ENCODE measurements at regions not wholly inside any gene's neighbourhood (a gene's known extent, or its start where the extent isn't known, plus 50 kb on each side); places are given as distances from the start of the nearest gene placed in this dataset.
"Not testable (repeated sequence)": the region's sequence is repeated elsewhere in the genome, so short reads cannot be mapped to it uniquely, and the experiment has no call there.

DNA sequence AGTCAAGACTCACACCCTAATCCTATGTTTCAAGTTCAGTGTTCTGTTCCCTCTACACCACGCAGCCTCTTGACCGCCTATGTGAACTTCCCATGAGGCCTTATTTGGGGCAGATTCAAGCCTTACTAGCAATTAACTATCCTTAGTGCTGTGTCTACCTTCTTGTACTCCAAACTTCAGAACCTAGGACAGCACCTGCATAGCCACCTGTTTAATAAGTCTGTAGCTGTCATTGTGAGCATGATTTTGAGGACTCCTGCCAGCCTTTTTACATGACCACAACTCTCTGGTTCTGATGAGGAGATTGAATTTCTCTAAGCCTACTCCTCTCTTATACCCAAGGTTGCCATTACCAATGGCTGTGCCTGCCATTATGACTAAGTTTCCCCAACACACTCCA is 50.8 kb upstream of the PCSK1 start:
- peak; percentile 6 to 40 (median 31) for DNase-seq (ENCODE audit: low read depth in 3 of 3, low spot score in 2 of 3)

DNA sequence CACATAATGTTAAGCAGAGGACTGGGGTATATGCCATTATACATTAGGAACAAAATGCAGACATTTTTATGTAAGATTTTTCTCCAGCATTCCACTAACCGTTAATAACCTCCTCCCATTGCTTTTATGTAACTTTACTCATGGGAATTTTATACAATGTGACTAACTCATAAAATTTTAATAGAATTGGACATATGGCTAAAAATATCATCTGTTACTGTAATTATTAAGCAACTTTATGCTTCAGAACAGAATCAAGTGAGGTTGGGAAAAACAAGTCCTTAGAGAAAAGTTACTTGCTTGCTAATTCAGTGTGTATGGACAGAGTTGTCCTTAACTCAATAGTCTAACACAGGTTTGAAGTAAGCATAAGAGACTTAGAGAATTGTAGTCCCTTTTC is 54.8 kb upstream of the PCSK1 start:
- no peak for DNase-seq (ENCODE audit: low read depth in 3 of 3, low spot score in 2 of 3)

DNA sequence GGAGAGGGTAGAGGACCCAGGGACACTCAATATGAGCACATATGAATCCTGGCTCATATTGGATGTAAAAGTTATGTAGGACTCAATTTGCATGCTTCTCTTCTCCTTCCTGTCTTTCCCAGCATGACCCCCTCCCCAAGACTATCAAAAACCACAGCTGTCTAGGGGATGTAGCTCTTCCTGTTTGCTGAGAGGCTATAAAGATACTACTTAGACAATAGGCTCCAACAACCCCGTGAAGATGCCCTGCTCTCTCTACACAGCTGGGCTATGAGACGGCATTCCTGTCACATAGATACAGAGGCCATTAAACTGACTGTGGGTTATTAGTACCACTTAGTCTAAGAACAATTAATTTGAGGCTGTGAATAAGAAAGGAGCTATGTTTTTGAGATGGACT is 56.5 kb upstream of the PCSK1 start:
- no peak for DNase-seq (ENCODE audit: low read depth in 3 of 3, low spot score in 2 of 3)

DNA sequence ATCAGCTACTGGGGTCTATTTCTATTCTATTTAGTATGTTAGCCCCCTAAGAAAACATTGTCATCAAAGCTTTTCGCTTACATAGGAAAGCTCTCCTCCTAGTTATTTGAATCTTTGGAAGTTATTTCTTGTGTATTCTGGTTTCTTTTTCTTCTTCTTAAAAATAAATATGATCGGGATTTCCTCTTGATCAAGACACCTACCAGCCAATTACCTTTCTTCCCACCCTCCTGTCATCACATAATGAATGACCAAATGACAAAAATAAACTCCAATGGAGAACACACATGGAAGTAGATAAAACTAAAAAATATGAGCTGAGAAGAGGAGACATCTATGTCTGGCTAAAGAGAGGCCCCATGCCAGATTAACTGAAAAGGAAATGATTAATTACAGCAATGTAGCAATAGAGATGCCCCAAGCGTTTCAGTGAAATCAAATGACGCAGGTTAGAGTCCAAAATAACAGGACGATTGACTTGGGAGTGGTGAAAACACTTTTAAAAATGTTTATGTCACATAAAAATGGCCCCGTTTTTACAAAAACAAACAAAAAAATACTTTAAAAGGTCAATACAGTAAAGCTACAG is 59.5 kb upstream of the PCSK1 start:
- DNase-seq (ENCODE audit: low read depth in 3 of 3, low spot score in 2 of 3): no peak

DNA sequence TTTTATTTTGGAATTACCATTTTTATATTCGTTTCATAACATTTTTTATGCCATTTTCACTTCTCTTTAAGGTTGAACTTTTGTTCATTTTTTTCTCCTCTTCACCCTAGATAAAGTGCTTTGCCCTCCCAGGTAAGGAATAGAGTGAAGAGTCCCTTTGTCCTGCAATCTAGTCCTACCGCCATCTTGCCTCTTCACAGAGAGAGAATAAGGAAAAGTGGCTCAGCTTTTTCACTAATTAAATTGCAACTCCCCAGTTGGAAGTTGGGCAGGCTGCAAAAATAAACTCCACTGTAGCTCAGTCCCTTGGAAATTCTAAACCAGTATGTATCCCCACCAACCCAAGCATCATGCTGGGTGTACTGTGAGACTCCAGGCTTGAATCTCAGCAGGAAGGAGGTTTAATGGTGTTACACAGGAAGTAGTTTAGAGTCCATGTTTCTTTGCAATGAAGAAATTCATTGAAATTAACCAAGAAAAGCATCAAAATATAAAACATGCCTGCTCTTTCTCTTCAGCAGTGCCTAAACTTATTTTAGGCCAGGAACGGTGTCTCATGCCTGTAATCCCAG is 60.3 kb upstream of the PCSK1 start:
- no peak for DNase-seq (ENCODE audit: low read depth in 3 of 3, low spot score in 2 of 3)

DNA sequence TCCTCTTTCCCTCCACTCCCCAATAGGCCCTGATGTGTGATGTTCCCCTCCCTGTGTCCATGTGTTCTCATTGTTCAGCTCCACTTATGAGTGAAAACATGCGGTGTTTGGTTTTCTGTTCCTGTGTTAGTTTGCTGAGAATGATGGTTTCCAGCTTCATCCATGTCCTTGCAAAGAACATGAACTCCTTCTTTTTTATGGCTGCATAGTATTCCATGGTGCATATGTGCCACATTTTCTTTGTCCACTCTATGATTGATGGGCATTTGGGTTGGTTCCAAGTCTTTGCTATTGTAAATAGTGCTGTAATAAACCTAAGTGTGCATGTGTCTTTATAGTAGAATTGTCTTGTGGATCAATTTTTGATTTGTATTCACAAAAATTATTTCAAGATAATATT is 62.4 kb upstream of the PCSK1 start:
- DNase-seq (ENCODE audit: low read depth in 3 of 3, low spot score in 2 of 3): not testable (repeated sequence)

DNA sequence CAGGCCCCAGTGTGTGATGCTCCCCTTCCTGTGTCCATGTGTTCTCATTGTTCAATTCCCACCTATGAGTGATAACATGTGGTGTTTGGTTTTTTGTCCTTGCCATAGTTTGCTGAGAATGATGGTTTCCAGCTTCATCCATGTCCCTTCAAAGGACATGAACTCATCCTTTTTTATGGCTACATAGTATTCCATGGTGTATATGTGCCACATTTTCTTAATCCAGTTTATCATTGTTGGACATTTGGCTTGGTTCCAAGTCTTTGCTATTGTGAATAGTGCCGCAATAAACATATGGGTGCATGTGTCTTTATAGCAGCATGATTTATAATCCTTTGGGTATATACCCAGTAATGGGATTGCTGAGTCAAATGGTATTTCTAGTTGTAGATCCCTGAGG is 64.0 kb upstream of the PCSK1 start:
- not testable (repeated sequence) for DNase-seq (ENCODE audit: low read depth in 3 of 3, low spot score in 2 of 3)

DNA sequence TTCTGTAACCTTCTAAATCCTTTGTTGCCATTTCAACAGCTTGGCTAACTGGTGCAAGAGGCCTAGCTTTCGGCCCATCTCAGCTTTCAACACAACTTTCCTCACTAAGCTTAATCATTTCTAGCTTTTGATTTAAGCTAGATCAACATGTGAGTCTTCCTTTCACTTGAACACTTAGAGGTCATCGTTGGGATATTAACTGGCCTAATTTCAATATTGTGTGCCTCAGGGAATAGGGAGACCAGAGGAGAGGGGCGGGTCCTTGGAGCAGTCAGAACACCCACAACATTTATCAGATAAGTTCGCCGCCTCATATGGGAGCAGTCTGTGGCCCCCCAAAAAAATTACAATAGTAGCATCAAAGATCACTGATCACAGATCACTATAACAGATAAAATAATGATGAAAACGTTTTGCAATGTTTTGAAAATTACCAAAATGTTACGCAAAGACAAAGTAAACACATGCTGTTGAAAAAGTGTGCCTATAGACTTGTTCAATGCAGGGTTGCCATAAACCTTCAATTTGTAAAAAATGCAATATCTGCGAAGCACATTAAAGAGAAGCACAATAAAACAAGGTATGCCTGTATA is 66.8 kb upstream of the PCSK1 start:
- no peak for DNase-seq (ENCODE audit: low read depth in 3 of 3, low spot score in 2 of 3)

DNA sequence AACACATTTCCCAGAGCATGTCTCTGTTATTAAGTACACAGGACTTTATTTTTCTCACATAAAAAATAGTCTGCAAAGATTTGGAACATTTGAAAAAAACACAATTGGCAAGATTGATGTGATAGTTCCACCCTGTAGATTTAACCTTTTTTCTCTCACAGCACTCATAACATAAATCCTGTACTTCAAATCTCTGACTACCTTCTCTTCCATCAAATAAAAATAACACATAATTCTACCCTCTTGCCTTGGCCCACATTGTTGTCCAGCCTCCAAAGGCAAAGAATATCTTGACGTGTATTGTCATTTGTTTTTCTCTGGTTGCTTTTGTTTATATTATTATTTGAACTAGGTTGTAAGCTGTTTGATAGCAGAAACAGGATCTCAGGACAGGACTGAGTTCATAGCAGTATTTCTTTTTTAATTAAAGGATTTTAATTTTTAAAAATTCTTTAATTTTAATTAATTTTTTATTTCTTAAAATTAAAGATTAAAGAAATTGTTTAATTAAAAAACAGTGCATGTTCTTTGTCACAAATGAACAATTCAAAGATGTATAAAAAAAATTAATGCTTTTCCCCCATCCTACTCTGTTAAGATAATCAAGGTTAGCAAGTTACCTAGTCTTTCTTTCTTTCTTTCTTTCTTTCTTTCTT is 69.1 kb upstream of the PCSK1 start:
- DNase-seq (ENCODE audit: low read depth in 3 of 3, low spot score in 2 of 3): no peak

DNA sequence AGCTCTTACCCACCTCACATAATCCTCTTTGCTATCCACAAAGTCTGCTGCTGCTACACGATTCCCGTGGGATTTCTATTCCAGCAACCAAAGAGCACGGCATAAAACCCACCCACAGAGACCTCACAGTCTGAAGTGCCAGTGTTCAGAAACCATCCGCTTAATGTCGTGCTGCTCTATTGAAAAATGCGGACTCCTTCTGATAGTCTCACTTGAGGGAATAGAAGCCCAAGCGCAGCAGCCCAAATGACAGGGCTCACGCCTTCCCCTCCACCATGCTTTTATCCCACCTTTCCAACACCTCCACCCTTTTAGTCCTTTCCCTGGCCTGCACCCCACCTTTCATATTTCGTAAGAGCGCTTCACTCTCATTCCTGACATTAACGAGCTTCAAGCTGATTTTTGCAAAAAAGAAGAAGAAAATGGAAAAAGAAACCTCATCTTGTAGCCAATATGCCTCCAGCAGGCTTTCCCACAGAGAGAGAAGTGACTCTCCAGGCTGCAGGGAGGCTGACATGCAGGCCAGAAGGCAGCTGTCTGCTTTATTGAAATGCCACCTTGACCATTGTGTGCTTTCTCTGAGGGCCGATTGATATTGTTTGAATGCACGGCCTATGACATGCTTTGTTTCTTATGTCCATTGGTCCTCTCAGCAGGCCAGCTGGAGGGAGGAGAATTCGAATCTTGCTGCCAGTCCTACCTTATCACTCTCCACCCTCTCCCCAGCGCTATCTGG is 70.6 kb upstream of the PCSK1 start:
- DNase-seq (ENCODE audit: low read depth in 3 of 3, low spot score in 2 of 3): no peak

DNA sequence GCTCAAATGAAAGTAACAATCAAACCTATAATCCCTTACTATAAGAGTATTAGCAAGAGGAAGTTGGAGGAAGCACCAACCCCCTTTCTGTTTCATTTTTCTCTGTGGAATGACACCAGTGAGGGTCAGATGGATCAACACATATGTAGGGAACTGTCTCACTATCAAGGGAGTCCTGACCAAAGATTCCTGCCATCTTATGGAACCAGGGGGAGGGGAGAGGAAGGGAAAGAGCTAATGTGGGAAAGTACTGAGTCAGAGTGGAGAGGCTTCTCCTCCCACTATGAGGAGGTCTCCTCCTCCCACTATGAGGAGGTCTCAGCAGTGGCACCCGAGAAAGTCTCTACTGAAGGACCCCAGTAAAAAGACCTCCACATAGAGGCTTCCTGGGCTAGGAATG is 73.3 kb upstream of the PCSK1 start:
- DNase-seq (ENCODE audit: low read depth in 3 of 3, low spot score in 2 of 3): no peak

DNA sequence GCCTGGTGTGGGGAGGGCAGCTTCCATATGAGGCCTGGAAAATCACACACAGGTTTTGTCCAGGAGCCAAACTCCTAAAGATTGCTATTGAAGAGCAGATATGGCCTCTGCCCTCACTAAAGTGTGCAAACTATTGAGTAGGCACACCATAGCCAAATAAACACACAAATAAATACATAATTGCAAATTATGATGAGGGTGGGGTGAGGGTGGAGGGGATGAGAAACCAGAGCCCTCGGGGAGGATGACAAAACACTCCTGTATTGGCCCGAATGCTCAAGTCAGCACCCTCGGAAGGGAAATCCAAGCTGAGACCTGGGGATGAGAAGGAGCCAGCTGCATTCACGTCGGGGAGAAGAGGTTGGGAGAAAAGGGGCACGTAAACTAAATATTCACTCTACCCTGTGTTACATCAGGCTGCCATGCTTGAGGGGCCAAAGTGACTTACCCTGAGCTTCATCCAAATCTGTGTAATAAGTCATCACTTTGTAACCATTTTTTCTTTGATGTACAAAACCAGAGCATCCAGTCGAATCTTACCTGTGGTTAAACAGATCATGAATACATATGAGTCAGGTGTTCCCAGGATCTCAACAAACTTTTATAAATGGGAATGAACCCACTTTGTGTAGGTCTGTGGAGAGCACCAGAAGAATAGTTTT is 73.9 kb upstream of the PCSK1 start:
- DNase-seq (ENCODE audit: low read depth in 3 of 3, low spot score in 2 of 3): no peak

DNA sequence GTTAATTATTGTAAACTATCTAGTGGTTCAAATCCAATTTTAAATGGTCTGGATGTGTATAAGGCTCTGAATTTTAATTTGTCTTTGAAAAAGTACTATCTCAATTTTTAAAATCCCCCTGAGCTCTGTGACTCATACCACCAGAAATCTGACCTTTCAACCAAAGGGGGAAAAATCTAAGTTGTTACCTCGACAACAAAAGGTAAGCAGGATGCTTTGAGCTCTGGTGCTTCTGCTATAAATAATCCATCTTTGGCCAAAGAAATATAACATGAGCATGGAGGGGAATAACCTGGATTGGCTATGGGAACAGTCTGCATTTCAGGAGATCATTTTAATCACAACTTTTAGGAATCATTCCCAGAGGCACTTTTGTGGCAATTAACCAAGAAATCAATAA is 76.3 kb upstream of the PCSK1 start:
- no peak for DNase-seq (ENCODE audit: low read depth in 3 of 3, low spot score in 2 of 3)

DNA sequence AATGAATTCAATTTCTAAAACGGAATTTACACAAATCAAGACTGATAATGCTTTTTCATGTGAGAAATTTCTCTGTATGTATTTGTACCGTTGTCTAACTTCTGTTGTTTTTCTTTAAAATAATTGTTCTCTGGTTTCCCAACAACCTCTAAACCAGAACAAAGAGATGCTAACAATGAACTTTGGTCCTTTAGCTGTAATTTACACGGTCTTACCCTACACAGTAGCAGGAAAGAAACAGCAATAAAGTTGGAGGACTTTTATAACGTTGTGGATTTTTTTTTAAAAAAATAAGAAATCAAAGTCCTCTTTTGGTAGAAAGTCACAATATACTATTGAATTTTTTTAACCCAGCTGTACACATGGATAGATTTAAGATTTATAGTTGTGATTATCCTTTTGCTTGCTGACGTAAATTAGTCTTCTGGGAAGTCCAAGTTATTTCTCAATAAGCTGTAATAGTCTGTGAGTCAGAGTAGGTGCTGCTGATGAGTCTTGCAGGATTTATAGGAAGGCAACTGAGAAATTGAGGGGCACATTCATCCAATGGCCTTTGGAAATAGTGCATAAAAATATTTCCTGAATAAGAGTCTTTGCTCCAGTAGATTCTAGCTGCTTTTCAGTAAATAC is 76.8 kb upstream of the PCSK1 start:
- DNase-seq (ENCODE audit: low read depth in 3 of 3, low spot score in 2 of 3): no peak

DNA sequence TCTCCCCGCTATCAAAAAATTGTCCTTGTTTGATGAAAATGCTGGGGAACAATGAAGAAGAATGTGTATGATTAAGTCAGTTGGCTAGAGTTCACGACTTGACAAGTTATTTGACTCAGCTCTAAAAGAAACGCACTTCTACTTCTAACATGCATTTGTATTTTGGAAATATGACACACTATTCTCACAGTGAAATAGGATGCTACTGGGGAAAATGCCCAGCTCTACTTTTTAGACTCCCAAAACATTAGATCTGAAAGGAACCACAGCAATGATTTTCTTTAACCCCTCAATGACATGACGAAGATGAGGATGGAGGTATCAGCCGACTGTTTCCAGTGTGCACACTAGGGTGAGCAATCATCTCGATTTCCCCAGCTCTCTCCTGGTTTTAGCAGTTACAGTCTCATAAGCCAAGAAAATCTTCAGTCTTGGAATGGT is 83.6 kb upstream of the PCSK1 start:
- no peak for DNase-seq (ENCODE audit: low read depth in 3 of 3, low spot score in 2 of 3)

DNA sequence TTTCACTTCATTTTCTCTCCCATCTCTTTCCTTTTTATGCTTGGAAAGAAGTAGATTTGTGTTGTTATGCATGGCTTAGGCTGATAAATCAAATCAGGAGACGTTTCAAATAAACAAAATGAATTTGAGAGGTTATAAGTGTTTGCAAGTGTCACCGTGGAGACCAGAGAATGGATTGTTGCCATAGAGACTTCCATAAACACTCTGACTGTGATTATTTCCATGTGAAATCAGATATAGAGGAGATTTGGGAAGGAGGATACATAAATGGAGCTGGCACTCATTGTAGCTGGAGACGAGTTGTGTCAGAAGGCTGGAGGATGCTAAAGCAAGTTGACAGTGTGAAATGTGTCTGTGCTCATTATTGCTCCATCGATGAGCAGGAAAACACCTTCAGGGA is 84.2 kb upstream of the PCSK1 start:
- no peak for DNase-seq (ENCODE audit: low read depth in 3 of 3, low spot score in 2 of 3)

DNA sequence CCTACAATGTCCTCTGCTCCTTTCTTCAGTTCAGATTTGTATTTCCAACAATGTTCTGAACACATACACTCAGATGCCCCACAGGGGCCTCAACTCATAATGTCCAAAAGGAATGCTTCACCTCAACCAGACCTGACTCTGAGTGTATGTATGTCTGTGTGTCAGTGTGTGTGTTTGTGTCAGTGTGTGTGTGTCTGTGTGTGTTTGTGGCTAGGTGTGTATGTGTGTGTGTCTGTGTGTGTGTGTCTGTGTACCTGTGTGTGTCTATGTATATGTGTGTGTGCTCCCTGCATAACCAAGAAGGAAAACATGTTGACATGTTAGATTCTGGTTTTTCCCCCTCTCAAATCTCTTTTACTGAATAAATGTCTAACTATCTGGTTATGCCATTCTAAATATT is 87.3 kb upstream of the PCSK1 start:
- no peak for DNase-seq (ENCODE audit: low read depth in 3 of 3, low spot score in 2 of 3)

DNA sequence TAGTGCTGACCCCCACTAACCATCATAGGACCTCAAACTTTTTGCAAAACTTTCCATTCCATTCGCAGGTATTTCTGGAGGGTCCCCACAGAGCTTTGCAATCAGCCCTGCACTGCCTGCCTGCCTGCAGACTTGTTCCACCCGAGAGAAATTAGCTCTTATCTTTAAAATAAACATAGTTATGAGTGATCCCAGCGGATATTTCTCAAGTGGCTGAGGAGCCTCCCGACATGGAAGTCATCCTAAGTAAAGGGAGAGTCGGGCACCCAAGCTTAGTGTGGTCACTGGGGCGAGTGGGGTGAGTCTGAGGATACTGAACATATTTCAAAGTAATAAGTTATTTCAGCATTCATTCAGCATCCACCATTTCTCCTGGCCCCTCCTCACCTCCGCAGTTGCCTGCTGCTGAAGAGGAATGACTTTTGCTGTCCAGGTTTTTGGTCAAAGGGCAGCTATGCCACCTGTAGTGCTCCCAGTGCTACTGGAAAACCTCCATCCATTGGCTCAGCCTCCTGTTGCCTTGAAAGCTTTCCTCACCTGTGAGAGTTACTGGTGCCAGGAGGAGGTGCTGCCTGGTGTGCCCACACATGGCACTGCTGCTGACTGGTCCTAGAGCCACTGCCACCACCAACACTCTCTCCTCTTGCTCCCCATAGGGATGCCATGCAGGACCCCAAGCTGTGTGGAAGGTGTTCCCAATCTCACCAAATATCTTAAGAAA is 89.7 kb upstream of the PCSK1 start:
- no peak for DNase-seq (ENCODE audit: low read depth in 3 of 3, low spot score in 2 of 3)

DNA sequence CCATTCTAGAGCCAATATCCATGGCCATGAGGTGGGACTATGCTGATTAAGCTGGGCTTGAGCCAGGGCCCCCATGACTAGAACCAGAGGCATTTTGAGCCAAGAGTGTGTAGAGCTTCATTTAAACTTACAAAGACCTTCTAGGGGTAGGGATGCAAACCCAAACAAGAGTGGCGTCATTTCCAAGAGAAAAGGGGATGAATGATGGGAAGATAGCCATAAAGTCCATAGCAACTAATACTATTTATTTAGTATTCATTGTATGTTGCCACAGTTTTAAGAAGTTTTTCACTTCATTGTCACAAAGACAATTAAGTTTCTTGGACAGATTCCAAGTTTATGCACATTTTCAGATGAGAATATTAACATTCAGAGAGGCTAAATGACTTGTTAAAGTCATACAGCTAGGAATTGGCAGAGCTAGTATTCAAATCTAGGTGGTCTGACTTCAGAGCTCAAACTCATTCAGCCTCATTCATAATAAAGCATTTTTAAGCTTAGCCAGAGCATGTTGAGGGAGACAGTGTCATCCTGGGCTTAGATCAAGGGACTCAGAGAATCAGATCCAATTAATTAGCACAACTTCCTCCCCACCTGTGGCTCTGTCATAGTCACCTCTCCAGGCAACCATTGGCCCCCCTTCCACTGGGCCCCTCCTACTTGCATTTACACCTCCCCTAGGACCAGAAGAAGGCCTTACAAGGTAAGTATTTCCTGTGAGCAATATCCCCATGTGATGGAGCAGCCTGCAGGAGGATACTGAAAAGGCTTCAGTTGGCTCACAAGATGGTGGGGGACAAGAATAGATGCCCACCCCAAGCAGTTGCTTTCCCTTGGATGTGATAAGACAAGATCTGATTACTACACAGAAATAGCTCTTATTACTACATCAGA is 95.0 kb upstream of the PCSK1 start:
- no peak for DNase-seq (ENCODE audit: low read depth in 3 of 3, low spot score in 2 of 3)
